ENCODE measurements at regions not wholly inside any gene's neighbourhood (a gene's known extent, or its start where the extent isn't known, plus 50 kb on each side); places are given as distances from the start of the nearest gene placed in this dataset.
"Not testable (repeated sequence)": the region's sequence is repeated elsewhere in the genome, so short reads cannot be mapped to it uniquely, and the experiment has no call there.

GRCh38 chr10:130973127-130973839 is 338.2 kb downstream of the TCERG1L start:
- H3K79me1 ChIP-seq (ENCODE audit: low read length): no peaks in the 10 kb centered on the region
- no peak overlapping the region for H2AK5ac ChIP-seq (ENCODE audit: low read length)
- no peak for DNase-seq
- H2BK15ac ChIP-seq (replicated peaks; ENCODE audit: low read depth): no peak overlapping the region
- H3K36me3 ChIP-seq (ENCODE audit: control insufficient read depth, insufficient read depth, low read length): no peaks in the 10 kb centered on the region
- H3K27ac ChIP-seq (ENCODE audit: low read depth, low read length): no peak overlapping the region
- WGBS (ENCODE audit: extremely low coverage, insufficient coverage, low lambda C conversion rate): no CpG with 5 or more reads among the region's 16 CpGs
- no peaks in the 10 kb centered on the region for H3K4me1 ChIP-seq (ENCODE audit: control insufficient read depth, low read depth, low read length)
- no peaks in the 10 kb centered on the region for H3K79me2 ChIP-seq (ENCODE audit: control insufficient read depth, insufficient read depth, low read length)
- H2BK120ac ChIP-seq (ENCODE audit: low read depth, low read length): no peak overlapping the region
- no peaks in the 10 kb centered on the region for H3K27me3 ChIP-seq (ENCODE audit: insufficient read depth, low read length, poor library complexity)
- H3K4me2 ChIP-seq (ENCODE audit: low read length): no peak overlapping the region
- H4K5ac ChIP-seq (ENCODE audit: low read length): no peak overlapping the region
- H3K4ac ChIP-seq (ENCODE audit: low read depth, low read length): no peak overlapping the region
- H3K4me3 ChIP-seq (ENCODE audit: low read length): no peak overlapping the region
- H4K8ac ChIP-seq (ENCODE audit: low read depth, low read length): no peak overlapping the region
- no peak overlapping the region for H3K18ac ChIP-seq (ENCODE audit: low read length)
- no peak overlapping the region for H3K9ac ChIP-seq (ENCODE audit: low read length)
- H2BK5ac ChIP-seq (ENCODE audit: low read length): no peak overlapping the region
- no peak overlapping the region for H3K56ac ChIP-seq (ENCODE audit: low read length)
- H3K23ac ChIP-seq (ENCODE audit: low read length): no peak overlapping the region

GRCh38 chr10:130974166-130974565 is 337.4 kb downstream of the TCERG1L start:
- no peak for DNase-seq
- Histone ChIP-seq H3K4me2 (ENCODE audit: low read length) (no peak overlapping the region), H3K23ac (ENCODE audit: low read length) (no peak overlapping the region), H2BK15ac (replicated peaks; ENCODE audit: low read depth) (no peak overlapping the region), H3K4me1 (ENCODE audit: control insufficient read depth, low read depth, low read length) (no peaks in the 10 kb centered on the region), H4K5ac (ENCODE audit: low read length) (no peak overlapping the region), H2BK5ac (ENCODE audit: low read length) (no peak overlapping the region), H3K9ac (ENCODE audit: low read length) (no peak overlapping the region), H4K8ac (ENCODE audit: low read depth, low read length) (no peak overlapping the region), H3K27me3 (ENCODE audit: insufficient read depth, low read length, poor library complexity) (no peaks in the 10 kb centered on the region), H3K4me3 (ENCODE audit: low read length) (no peak overlapping the region), H2AK5ac (ENCODE audit: low read length) (no peak overlapping the region), H3K56ac (ENCODE audit: low read length) (no peak overlapping the region), H2BK120ac (ENCODE audit: low read depth, low read length) (no peak overlapping the region), H3K79me1 (ENCODE audit: low read length) (no peaks in the 10 kb centered on the region), H3K27ac (ENCODE audit: low read depth, low read length) (no peak overlapping the region), H3K79me2 (ENCODE audit: control insufficient read depth, insufficient read depth, low read length) (no peaks in the 10 kb centered on the region), H3K36me3 (ENCODE audit: control insufficient read depth, insufficient read depth, low read length) (no peaks in the 10 kb centered on the region), H3K4ac (ENCODE audit: low read depth, low read length) (no peak overlapping the region), H3K18ac (ENCODE audit: low read length) (no peak overlapping the region)
- no CpG with 5 or more reads among the region's 8 CpGs for WGBS (ENCODE audit: extremely low coverage, insufficient coverage, low lambda C conversion rate)

- H3K36me3 ChIP-seq (ENCODE audit: control insufficient read depth, insufficient read depth, low read length); H2BK120ac ChIP-seq (ENCODE audit: low read depth, low read length); H2BK15ac ChIP-seq (replicated peaks; ENCODE audit: low read depth); H3K4me2 ChIP-seq (ENCODE audit: low read length); DNase-seq; H3K9ac ChIP-seq (ENCODE audit: low read length); H3K4me1 ChIP-seq (ENCODE audit: control insufficient read depth, low read depth, low read length); H3K79me2 ChIP-seq (ENCODE audit: control insufficient read depth, insufficient read depth, low read length); H3K56ac ChIP-seq (ENCODE audit: low read length); H3K27ac ChIP-seq (ENCODE audit: low read depth, low read length); H3K18ac ChIP-seq (ENCODE audit: low read length); H4K8ac ChIP-seq (ENCODE audit: low read depth, low read length); H3K4ac ChIP-seq (ENCODE audit: low read depth, low read length); H3K23ac ChIP-seq (ENCODE audit: low read length); H3K79me1 ChIP-seq (ENCODE audit: low read length); H4K5ac ChIP-seq (ENCODE audit: low read length); H3K27me3 ChIP-seq (ENCODE audit: insufficient read depth, low read length, poor library complexity); H2AK5ac ChIP-seq (ENCODE audit: low read length); H3K4me3 ChIP-seq (ENCODE audit: low read length); H2BK5ac ChIP-seq (ENCODE audit: low read length): not testable (repeated sequence)
- WGBS (ENCODE audit: extremely low coverage, insufficient coverage, low lambda C conversion rate): no CpG with 5 or more reads among the region's 9 CpGs
These were observed 336.2 kb downstream of the TCERG1L start for GRCh38 chr10:130975351-130975750.

GRCh38 chr10:130982802-130983201 is 328.7 kb downstream of the TCERG1L start:
- Histone ChIP-seq H2BK15ac (replicated peaks; ENCODE audit: low read depth) (no peak overlapping the region), H3K18ac (ENCODE audit: low read length) (no peak overlapping the region), H3K56ac (ENCODE audit: low read length) (no peak overlapping the region), H3K4me3 (ENCODE audit: low read length) (no peak overlapping the region), H3K36me3 (ENCODE audit: control insufficient read depth, insufficient read depth, low read length) (no peaks in the 10 kb centered on the region), H3K27me3 (ENCODE audit: insufficient read depth, low read length, poor library complexity) (no peaks in the 10 kb centered on the region), H3K9ac (ENCODE audit: low read length) (no peak overlapping the region), H4K5ac (ENCODE audit: low read length) (no peak overlapping the region), H3K79me2 (ENCODE audit: control insufficient read depth, insufficient read depth, low read length) (no peaks in the 10 kb centered on the region), H4K8ac (ENCODE audit: low read depth, low read length) (no peak overlapping the region), H3K4me1 (ENCODE audit: control insufficient read depth, low read depth, low read length) (no peaks in the 10 kb centered on the region), H3K27ac (ENCODE audit: low read depth, low read length) (no peak overlapping the region), H3K79me1 (ENCODE audit: low read length) (no peaks in the 10 kb centered on the region), H2BK5ac (ENCODE audit: low read length) (no peak overlapping the region), H3K4ac (ENCODE audit: low read depth, low read length) (no peak overlapping the region), H3K4me2 (ENCODE audit: low read length) (no peak overlapping the region), H2AK5ac (ENCODE audit: low read length) (no peak overlapping the region), H3K23ac (ENCODE audit: low read length) (no peak overlapping the region), H2BK120ac (ENCODE audit: low read depth, low read length) (no peak overlapping the region)
- no peak for DNase-seq
- no CpG with 5 or more reads among the region's 1 CpG for WGBS (ENCODE audit: extremely low coverage, insufficient coverage, low lambda C conversion rate)

GRCh38 chr10:130983749-130984148 is 327.8 kb downstream of the TCERG1L start:
- Histone ChIP-seq H3K4me3 (ENCODE audit: low read length) (no peak overlapping the region), H3K18ac (ENCODE audit: low read length) (no peak overlapping the region), H3K23ac (ENCODE audit: low read length) (no peak overlapping the region), H4K8ac (ENCODE audit: low read depth, low read length) (no peak overlapping the region), H4K5ac (ENCODE audit: low read length) (no peak overlapping the region), H3K4me2 (ENCODE audit: low read length) (no peak overlapping the region), H2AK5ac (ENCODE audit: low read length) (no peak overlapping the region), H3K79me1 (ENCODE audit: low read length) (no peaks in the 10 kb centered on the region), H3K9ac (ENCODE audit: low read length) (no peak overlapping the region), H3K4ac (ENCODE audit: low read depth, low read length) (no peak overlapping the region), H2BK15ac (replicated peaks; ENCODE audit: low read depth) (no peak overlapping the region), H3K56ac (ENCODE audit: low read length) (no peak overlapping the region), H2BK5ac (ENCODE audit: low read length) (no peak overlapping the region), H2BK120ac (ENCODE audit: low read depth, low read length) (no peak overlapping the region), H3K79me2 (ENCODE audit: control insufficient read depth, insufficient read depth, low read length) (no peaks in the 10 kb centered on the region), H3K27me3 (ENCODE audit: insufficient read depth, low read length, poor library complexity) (no peaks in the 10 kb centered on the region), H3K4me1 (ENCODE audit: control insufficient read depth, low read depth, low read length) (no peaks in the 10 kb centered on the region), H3K27ac (ENCODE audit: low read depth, low read length) (no peak overlapping the region), H3K36me3 (ENCODE audit: control insufficient read depth, insufficient read depth, low read length) (no peaks in the 10 kb centered on the region)
- no peak for DNase-seq
- no CpG with 5 or more reads among the region's 2 CpGs for WGBS (ENCODE audit: extremely low coverage, insufficient coverage, low lambda C conversion rate)

GRCh38 chr10:130984686-130985085 is 326.8 kb downstream of the TCERG1L start:
- Histone ChIP-seq H3K4me1 (ENCODE audit: control insufficient read depth, low read depth, low read length) (no peaks in the 10 kb centered on the region), H3K9ac (ENCODE audit: low read length) (no peak overlapping the region)

More at GRCh38 chr10:130984686-130985085, 326.8 kb downstream of the TCERG1L start:
- H3K27me3 ChIP-seq (ENCODE audit: insufficient read depth, low read length, poor library complexity): no peaks in the 10 kb centered on the region
- H3K56ac ChIP-seq (ENCODE audit: low read length): no peak overlapping the region
- no peak overlapping the region for H3K27ac ChIP-seq (ENCODE audit: low read depth, low read length)
- H2BK15ac ChIP-seq (replicated peaks; ENCODE audit: low read depth): no peak overlapping the region
- no peak overlapping the region for H4K8ac ChIP-seq (ENCODE audit: low read depth, low read length)
- no peak overlapping the region for H3K4me2 ChIP-seq (ENCODE audit: low read length)
- H3K79me2 ChIP-seq (ENCODE audit: control insufficient read depth, insufficient read depth, low read length): no peaks in the 10 kb centered on the region
- H2BK5ac ChIP-seq (ENCODE audit: low read length): no peak overlapping the region
- no peaks in the 10 kb centered on the region for H3K79me1 ChIP-seq (ENCODE audit: low read length)
- no peak overlapping the region for H3K23ac ChIP-seq (ENCODE audit: low read length)
- H3K4ac ChIP-seq (ENCODE audit: low read depth, low read length): no peak overlapping the region
- no peak overlapping the region for H3K18ac ChIP-seq (ENCODE audit: low read length)
- no peak overlapping the region for H2BK120ac ChIP-seq (ENCODE audit: low read depth, low read length)
- no peaks in the 10 kb centered on the region for H3K36me3 ChIP-seq (ENCODE audit: control insufficient read depth, insufficient read depth, low read length)
- DNase-seq: no peak
- no peak overlapping the region for H3K4me3 ChIP-seq (ENCODE audit: low read length)
- H4K5ac ChIP-seq (ENCODE audit: low read length): no peak overlapping the region
- no peak overlapping the region for H2AK5ac ChIP-seq (ENCODE audit: low read length)
- WGBS (ENCODE audit: extremely low coverage, insufficient coverage, low lambda C conversion rate): no CpG with 5 or more reads among the region's 3 CpGs

All from mesendoderm (in vitro differentiated cells).